ENCODE measurements at regions not wholly inside any gene's neighbourhood (a gene's known extent, or its start where the extent isn't known, plus 50 kb on each side); places are given as distances from the start of the nearest gene placed in this dataset.

DNA sequence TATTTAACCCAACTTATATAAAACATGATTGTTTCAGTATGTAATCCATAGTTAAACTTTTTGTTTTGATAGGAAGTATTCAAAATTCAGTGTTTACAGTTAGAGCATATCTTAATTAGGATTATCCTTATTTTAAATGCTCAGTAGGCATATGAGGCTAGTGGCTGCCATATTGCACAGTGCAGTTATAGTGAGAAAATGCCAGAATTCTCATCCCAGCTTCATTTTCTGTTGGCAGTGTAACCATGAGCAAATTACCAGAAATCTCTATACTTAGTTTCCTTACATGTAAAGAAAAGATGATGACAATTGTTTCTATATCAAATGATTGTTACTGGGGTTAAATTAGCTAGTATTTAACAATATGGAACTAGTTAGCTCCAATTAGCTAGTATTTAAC, 265.8 kb downstream of the ARAP2 start:
- no peak for TF ChIP-seq POLR2A (IDR thresholded peaks at IDR 0.05; ENCODE audit: low read length)
- TF ChIP-seq GATA1 (IDR thresholded peaks at IDR 0.05; ENCODE audit: low read depth, low read length): no peak
